ENCODE measurements at regions not wholly inside any gene's neighbourhood (a gene's known extent, or its start where the extent isn't known, plus 50 kb on each side); places are given as distances from the start of the nearest gene placed in this dataset.

DNA sequence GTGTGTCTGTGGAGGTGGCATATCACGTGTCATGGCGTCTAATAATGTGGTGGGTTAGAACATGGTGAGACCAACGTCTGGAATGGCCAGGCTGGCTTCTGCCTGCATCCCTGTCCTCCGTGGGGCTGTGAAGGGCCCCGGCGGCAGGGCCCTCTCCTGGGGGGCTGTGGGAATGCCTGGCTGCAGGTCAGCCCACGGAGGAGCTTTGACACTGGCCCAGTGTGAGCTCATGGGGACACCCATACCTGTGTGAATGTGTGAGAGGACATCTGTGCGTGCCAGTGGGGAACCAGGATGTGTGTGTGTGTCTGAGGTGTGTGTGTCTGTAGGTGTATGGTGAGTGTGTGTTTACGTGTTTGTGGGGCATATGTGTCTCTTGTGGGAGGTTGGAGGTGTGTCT is 300.1 kb downstream of the TEX29 start:
- intact Hi-C loops (cut with DNase I): no loop called here
- Histone ChIP-seq H3K4me1 (no peaks in the 10 kb centered on the region), H3K4me3 (no peak overlapping the region), H3K9me3 (no peaks in the 10 kb centered on the region), H3K27me3 (peaks cover 7% of the 10 kb centered on the region), H3K27ac (no peak overlapping the region), H3K36me3 (no peaks in the 10 kb centered on the region)
- DNase-seq: no peak
- peak; percentile 17 for ATAC-seq
- TF ChIP-seq, protein P1, sequence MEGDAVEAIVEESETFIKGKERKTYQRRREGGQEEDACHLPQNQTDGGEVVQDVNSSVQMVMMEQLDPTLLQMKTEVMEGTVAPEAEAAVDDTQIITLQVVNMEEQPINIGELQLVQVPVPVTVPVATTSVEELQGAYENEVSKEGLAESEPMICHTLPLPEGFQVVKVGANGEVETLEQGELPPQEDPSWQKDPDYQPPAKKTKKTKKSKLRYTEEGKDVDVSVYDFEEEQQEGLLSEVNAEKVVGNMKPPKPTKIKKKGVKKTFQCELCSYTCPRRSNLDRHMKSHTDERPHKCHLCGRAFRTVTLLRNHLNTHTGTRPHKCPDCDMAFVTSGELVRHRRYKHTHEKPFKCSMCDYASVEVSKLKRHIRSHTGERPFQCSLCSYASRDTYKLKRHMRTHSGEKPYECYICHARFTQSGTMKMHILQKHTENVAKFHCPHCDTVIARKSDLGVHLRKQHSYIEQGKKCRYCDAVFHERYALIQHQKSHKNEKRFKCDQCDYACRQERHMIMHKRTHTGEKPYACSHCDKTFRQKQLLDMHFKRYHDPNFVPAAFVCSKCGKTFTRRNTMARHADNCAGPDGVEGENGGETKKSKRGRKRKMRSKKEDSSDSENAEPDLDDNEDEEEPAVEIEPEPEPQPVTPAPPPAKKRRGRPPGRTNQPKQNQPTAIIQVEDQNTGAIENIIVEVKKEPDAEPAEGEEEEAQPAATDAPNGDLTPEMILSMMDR (IDR thresholded peaks at IDR 0.05): no peak

- H3K9me3 ChIP-seq: no peaks in the 10 kb centered on the region
- no peak overlapping the region for H3K27ac ChIP-seq
- TF ChIP-seq, protein P1 (IDR thresholded peaks at IDR 0.05): no peak
- H3K36me3 ChIP-seq: no peaks in the 10 kb centered on the region
- intact Hi-C loops (cut with DNase I): no loop called here
- peaks cover 2% of the 10 kb centered on the region for H3K27me3 ChIP-seq
- DNase-seq (no peak), ATAC-seq (no peak)
- H3K4me1 ChIP-seq: no peaks in the 10 kb centered on the region
- H3K4me3 ChIP-seq: no peak overlapping the region
Observed at GRCh38 chr13:111621164-111621563, 300.7 kb downstream of the TEX29 start.

DNA sequence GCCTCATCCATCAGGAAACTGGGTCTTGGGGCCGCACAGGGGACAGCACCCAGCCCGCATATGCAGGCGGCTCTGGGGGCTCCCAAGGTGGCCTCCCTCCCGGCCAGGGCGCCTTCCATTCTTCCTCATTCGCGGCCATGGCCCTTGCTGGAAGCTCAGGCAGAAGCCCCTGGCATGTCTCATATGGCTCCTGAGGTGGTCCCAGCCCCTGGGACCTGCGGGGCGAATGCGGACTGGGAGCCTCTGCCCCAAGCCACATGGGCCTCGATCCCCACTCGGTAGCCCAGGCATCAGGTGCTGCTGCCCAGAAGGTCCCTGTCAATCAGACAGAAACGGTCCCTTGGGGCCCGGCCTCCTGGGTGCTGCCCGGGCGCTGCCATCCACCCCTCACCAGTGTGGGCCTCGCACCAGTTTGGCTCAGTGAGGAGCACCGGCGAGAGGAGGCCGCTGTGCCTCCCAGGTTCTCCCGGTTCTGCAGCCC is 301.6 kb downstream of the TEX29 start:
- no peaks in the 10 kb centered on the region for H3K27me3 ChIP-seq
- ATAC-seq: no peak
- no peaks in the 10 kb centered on the region for H3K36me3 ChIP-seq
- H3K4me3 ChIP-seq: no peak overlapping the region
- intact Hi-C loops (cut with DNase I): no loop called here
- H3K27ac ChIP-seq: no peak overlapping the region
- TF ChIP-seq, protein P1 (IDR thresholded peaks at IDR 0.05): no peak
- DNase-seq: no peak
- H3K4me1 ChIP-seq: no peaks in the 10 kb centered on the region
- H3K9me3 ChIP-seq: no peaks in the 10 kb centered on the region

DNA sequence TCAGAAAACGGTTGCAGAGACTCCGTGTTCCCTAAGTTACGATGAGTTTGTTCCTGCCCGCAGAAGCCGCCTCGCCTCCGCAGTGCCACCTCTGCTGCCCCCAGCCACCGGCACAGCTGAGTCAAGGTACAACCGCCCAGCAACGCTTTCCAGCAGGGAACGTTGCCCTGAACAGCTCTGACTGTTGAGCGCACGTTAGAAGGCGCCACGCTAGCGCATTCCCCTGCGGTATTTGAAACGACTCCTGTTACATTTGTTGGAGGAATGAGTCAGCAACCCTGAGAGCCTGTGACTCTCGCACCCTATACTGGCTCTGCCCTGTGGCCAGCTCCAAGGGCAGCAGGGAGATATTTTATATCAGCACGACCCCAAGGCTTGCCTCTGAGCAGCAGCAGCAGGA is 302.8 kb downstream of the TEX29 start:
- ATAC-seq: no peak
- TF ChIP-seq, protein P1 (IDR thresholded peaks at IDR 0.05): no peak
- no peak for DNase-seq
- intact Hi-C loops (cut with DNase I): no loop called here
- Histone ChIP-seq H3K4me3 (no peak overlapping the region), H3K27me3 (no peaks in the 10 kb centered on the region), H3K36me3 (no peaks in the 10 kb centered on the region), H3K27ac (no peak overlapping the region), H3K4me1 (no peaks in the 10 kb centered on the region), H3K9me3 (no peaks in the 10 kb centered on the region)

DNA sequence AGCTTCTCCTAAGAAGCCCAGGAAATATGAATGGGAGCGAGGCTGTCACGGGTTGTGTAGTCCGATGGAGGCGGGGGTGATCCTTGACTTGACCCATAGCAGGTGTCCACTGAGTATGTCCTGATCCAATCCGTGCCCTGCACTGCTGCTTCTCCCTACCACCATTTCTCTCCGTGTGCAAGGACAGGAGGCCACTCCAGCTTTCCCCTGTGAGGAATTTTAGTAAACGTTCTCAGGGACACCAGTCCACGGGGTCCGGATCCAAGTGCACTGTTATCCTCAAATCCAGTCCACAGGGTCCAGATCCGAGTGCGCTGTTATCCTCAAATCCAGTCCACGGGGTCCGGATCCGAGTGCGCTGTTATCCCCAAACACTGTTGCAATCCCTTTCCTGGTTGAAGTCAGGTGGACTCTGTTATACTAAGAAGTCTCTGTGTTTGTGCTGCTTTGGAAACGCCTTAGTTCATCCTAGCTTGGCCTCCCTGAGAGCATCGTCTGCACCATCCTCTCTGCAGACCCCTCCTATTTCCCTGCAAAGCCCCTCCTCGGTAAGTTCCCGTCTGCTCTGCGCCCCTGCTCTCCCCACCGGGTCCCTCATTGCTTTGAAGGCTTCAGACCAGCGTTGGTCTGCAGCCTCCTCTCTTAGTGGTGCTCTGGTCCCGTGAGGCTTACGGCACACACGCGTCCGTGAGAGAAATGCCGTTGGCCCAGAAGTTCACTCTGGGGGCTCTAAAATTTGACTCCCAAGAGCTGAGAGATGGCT is 303.5 kb downstream of the TEX29 start:
- no peaks in the 10 kb centered on the region for H3K36me3 ChIP-seq
- DNase-seq (no peak), ATAC-seq (no peak)
- TF ChIP-seq, protein P1 (IDR thresholded peaks at IDR 0.05): no peak
- no peaks in the 10 kb centered on the region for H3K4me1 ChIP-seq
- H3K27me3 ChIP-seq: no peaks in the 10 kb centered on the region
- H3K4me3 ChIP-seq: no peak overlapping the region
- no peaks in the 10 kb centered on the region for H3K9me3 ChIP-seq
- H3K27ac ChIP-seq: no peak overlapping the region
- intact Hi-C loops (cut with DNase I): no loop called here

Measured in upper lobe of right lung (tissue), 1 donor.